Activated naive CD4-positive, alpha-beta T cell treated with anti-CD3 and anti-CD28 coated beads for 36 hours (primary cell): ENCODE measurements at regions not wholly inside any gene's neighbourhood (a gene's known extent, or its start where the extent isn't known, plus 50 kb on each side); places are given as distances from the start of the nearest gene placed in this dataset.

Experiments used
- CTCF ChIA-PET: fragments of 350-600 bp; sonication (Branson Sonifier 250); formaldehyde crosslinking; loops from one replicate; lab custom pipeline; 2021; ENCODE audit warnings: antibody characterized with exemption; lab: Charles Lee
- DNase-seq: peaks from one replicate; pipeline ENCODE4 v3.0.0-alpha.2; 2020
- H3K27ac Mint-ChIP-seq: one replicate; pipeline ENCODE4 v1.8.0; 2021; ENCODE audit warnings: mild to moderate bottlenecking, mixed read lengths
- H3K27me3 Mint-ChIP-seq: one replicate; pipeline ENCODE4 v1.8.0; 2021; ENCODE audit warnings: low read depth, mixed read lengths
- H3K36me3 Mint-ChIP-seq: one replicate; pipeline ENCODE4 v1.8.0; 2021; ENCODE audit warnings: low read depth, mixed read lengths
- H3K4me1 Mint-ChIP-seq: one replicate; pipeline ENCODE4 v1.8.0; 2021; ENCODE audit warnings: low read depth, mixed read lengths
- H3K4me3 Mint-ChIP-seq: one replicate; pipeline ENCODE4 v1.8.0; 2021; ENCODE audit warnings: mild to moderate bottlenecking, moderate library complexity, mixed read lengths
- H3K9me3 Mint-ChIP-seq: one replicate; pipeline ENCODE4 v1.8.0; 2021; ENCODE audit warnings: mixed read lengths
- intact Hi-C: fragments of 100-400 bp; cut with micrococcal nuclease; formaldehyde crosslinking; loops from one replicate; pipeline ENCODE4 v1.15.1; 2023

GRCh38 chr10:42921951-42922350 is 139.4 kb downstream of the BMS1 start:
- Mint-ChIP-seq H3K27me3 (no peaks in the 10 kb centered on the region), H3K4me3 (no peak overlapping the region), H3K4me1 (peaks cover 1% of the 10 kb centered on the region), H3K27ac (no peak overlapping the region), H3K9me3 (peaks cover 18% of the 10 kb centered on the region), H3K36me3 (peaks cover 3% of the 10 kb centered on the region)
- intact Hi-C loops, result no loop called here
- no peak for DNase-seq
- CTCF ChIA-PET, result no interaction called here

DNA sequence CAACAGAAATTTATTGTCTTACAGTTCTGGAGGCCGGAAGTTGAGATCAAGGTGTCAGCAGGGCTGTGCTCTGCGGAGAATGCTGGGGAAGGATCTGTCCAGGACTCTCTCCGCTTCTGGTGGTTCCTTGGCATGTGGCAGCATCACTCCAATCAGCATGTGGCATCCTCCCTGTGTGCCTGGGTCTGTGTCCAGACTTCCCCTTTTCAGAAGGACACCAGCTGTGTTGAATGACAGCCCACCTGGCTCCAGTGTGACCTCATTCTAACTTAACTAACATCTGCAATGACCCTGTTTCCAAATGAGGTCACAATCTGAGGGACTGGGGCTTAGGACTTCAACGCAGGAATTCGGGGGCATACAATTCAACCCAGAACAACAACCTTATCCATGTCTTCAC is 141.9 kb downstream of the BMS1 start:
- Mint-ChIP-seq H3K4me1 (no peaks in the 10 kb centered on the region), H3K36me3 (no peaks in the 10 kb centered on the region), H3K9me3 (peaks cover 7% of the 10 kb centered on the region), H3K4me3 (no peak overlapping the region), H3K27ac (no peak overlapping the region), H3K27me3 (no peaks in the 10 kb centered on the region)
- intact Hi-C loops, result no loop called here
- DNase-seq, result no peak
- CTCF ChIA-PET, result interaction anchor here (0.6 kb wide), 1 partner anchor 8 kb away, joined by 4 read pairs; no protein-coding TSS in a partner anchor

DNA sequence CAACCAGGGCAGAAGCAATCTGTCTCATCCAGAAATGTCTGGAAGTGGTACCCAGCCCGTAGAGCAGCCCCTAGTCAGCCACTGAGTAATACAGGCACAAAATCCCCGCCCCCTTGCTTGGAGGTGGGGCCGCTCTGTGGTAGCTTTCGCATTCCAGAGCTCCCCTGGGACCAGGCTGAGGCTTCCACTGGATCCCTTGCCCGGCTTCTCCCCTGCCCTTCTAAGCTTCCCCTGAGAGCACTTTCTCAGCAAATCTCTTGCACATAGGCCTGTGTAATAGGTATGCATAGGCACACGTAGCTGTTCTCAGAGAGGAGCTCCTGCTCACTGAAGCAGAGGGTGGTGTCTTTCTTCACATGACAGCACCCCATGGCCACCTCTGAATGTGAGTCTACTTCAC is 144.2 kb downstream of the BMS1 start:
- intact Hi-C loops, result no loop called here
- CTCF ChIA-PET, result no interaction called here
- peaks cover 3% of the 10 kb centered on the region for H3K27me3 Mint-ChIP-seq
- H3K4me1 Mint-ChIP-seq, result no peaks in the 10 kb centered on the region
- no peak for DNase-seq
- H3K27ac Mint-ChIP-seq, result no peak overlapping the region
- no peak overlapping the region for H3K4me3 Mint-ChIP-seq
- no peaks in the 10 kb centered on the region for H3K36me3 Mint-ChIP-seq
- peaks cover 5% of the 10 kb centered on the region for H3K9me3 Mint-ChIP-seq

DNA sequence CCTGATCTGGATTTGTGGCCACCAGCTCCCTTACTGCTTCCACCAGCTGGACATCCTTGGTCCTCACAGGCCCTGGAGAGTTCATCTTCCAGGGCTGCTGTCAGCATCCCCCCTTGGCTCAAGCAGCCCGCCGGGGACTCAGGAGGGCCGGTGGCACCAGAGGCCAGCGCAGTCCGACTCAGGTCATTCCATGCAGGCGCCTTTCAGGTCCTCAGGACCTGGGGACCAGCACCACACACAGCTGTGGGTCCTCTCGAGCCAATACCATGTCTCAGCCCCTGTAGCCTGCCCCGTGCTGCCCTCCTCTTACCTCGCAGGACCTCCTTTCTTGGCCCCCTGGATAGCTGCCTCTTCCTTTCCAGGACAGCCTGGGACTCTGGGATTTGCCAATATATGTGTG is 145.5 kb downstream of the BMS1 start:
- intact Hi-C loops, result no loop called here
- Mint-ChIP-seq H3K9me3 (peaks cover under 1% of the 10 kb centered on the region), H3K27ac (no peak overlapping the region), H3K4me3 (no peak overlapping the region), H3K27me3 (peaks cover 4% of the 10 kb centered on the region), H3K36me3 (no peaks in the 10 kb centered on the region), H3K4me1 (peaks cover 4% of the 10 kb centered on the region)
- DNase-seq, result no peak
- CTCF ChIA-PET, result no interaction called here

- no peaks in the 10 kb centered on the region for H3K9me3 Mint-ChIP-seq
- H3K36me3 Mint-ChIP-seq, result no peaks in the 10 kb centered on the region
- CTCF ChIA-PET, result no interaction called here
- intact Hi-C loops, result no loop called here
- no peak overlapping the region for H3K27ac Mint-ChIP-seq
- no peak for DNase-seq
- H3K4me1 Mint-ChIP-seq, result peaks cover 10% of the 10 kb centered on the region
- H3K4me3 Mint-ChIP-seq, result no peak overlapping the region
- H3K27me3 Mint-ChIP-seq, result peaks cover 4% of the 10 kb centered on the region
These were observed 146.6 kb downstream of the BMS1 start for GRCh38 chr10:42929236-42929635.

- H3K4me1 Mint-ChIP-seq, result peaks cover 13% of the 10 kb centered on the region
- intact Hi-C loops, result loop anchor here (5.0 to 10.0 kb wide), 3 partner anchors 128 to 293 kb away; partner anchors contain the start of gene ZNF33B
- no peak overlapping the region for H3K4me3 Mint-ChIP-seq
- H3K27ac Mint-ChIP-seq, result no peak overlapping the region
- no peak for DNase-seq
- no peaks in the 10 kb centered on the region for H3K36me3 Mint-ChIP-seq
- no peaks in the 10 kb centered on the region for H3K9me3 Mint-ChIP-seq
- H3K27me3 Mint-ChIP-seq, result peaks cover 4% of the 10 kb centered on the region
- CTCF ChIA-PET, result no interaction called here
These were observed 146.9 kb upstream of the RET start for GRCh38 chr10:42929993-42930392.

GRCh38 chr10:42930516-42931192 is 146.2 kb upstream of the RET start:
- H3K27ac Mint-ChIP-seq, result no peak overlapping the region
- intact Hi-C loops, result loop anchor here (5.0 to 10.0 kb wide), 3 partner anchors 128 to 293 kb away; partner anchors contain the start of gene ZNF33B
- H3K4me3 Mint-ChIP-seq, result no peak overlapping the region
- DNase-seq, result no peak
- peaks cover 13% of the 10 kb centered on the region for H3K4me1 Mint-ChIP-seq
- H3K27me3 Mint-ChIP-seq, result peaks cover 4% of the 10 kb centered on the region
- H3K36me3 Mint-ChIP-seq, result no peaks in the 10 kb centered on the region
- CTCF ChIA-PET, result no interaction called here
- no peaks in the 10 kb centered on the region for H3K9me3 Mint-ChIP-seq

- DNase-seq, result no peak
- Mint-ChIP-seq H3K27ac (no peak overlapping the region), H3K4me1 (peaks cover 13% of the 10 kb centered on the region), H3K27me3 (peaks cover 4% of the 10 kb centered on the region), H3K4me3 (no peak overlapping the region), H3K36me3 (no peaks in the 10 kb centered on the region), H3K9me3 (no peaks in the 10 kb centered on the region)
- intact Hi-C loops, result loop anchor here (5.0 to 10.0 kb wide), 3 partner anchors 130 to 295 kb away; partner anchors contain the start of gene ZNF33B
- CTCF ChIA-PET, result no interaction called here
These were observed 144.8 kb upstream of the RET start for GRCh38 chr10:42932116-42932515.

- CTCF ChIA-PET, result no interaction called here
- Mint-ChIP-seq H3K9me3 (no peaks in the 10 kb centered on the region), H3K27me3 (peaks cover 4% of the 10 kb centered on the region), H3K4me3 (peak overlapping the region; percentile 71), H3K27ac (no peak overlapping the region), H3K36me3 (no peaks in the 10 kb centered on the region), H3K4me1 (peaks cover 13% of the 10 kb centered on the region)
- intact Hi-C loops, result loop anchor here (5.0 to 10.0 kb wide), 3 partner anchors 131 to 296 kb away; partner anchors contain the start of gene ZNF33B
- DNase-seq, result peak; percentile 76
These were observed 144.0 kb upstream of the RET start for GRCh38 chr10:42932735-42933447.

DNA sequence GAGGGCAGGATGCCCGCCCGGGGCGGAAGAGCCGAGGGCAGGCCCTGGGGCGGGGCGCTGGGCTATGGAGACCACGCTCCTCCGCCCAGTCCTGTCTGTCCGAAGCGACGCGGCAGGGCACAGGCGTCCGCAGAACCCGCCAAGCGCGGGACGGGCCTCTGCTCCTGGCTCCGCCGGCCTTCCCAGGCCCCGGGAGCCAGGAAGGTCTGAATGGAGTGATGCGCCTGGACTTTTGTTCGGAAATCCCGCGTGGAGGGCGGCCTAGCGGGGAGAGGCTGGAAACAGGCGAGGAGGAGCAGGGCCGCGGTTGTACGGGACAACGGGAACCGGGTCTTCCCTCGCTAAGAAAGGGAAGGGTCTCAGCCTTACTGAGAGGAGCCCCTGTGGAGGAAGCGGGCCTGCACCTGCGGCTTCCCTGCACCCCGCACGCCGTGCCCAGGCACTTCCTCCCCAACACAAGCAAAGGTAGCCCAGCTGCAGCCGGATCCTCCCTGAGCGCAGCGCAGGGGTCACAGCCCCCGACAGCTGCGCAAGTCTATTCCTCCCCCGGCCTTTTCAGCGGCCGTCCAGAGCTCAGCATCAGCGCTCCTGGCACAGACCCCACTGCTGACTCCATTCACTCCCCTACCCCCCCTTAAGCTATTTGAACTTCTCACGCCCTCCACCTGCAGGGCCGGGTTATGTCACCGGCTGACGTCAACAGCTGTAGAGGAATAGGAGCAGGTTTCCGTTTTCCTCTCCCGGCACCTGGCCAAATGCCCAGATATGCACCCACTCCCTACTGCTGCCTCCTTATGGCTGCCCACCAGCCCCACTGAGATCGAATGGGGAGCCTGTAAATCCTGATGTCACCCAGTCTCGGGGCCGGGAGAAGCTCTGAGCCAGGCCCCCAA is 143.2 kb upstream of the RET start:
- H3K36me3 Mint-ChIP-seq, result no peaks in the 10 kb centered on the region
- peaks cover 4% of the 10 kb centered on the region for H3K27me3 Mint-ChIP-seq
- DNase-seq, result peak; percentile 56
- H3K4me3 Mint-ChIP-seq, result peak overlapping the region; percentile 71
- intact Hi-C loops, result loop anchor here (5.0 to 10.0 kb wide), 3 partner anchors 131 to 296 kb away; partner anchors contain the start of gene ZNF33B
- H3K27ac Mint-ChIP-seq, result no peak overlapping the region
- H3K4me1 Mint-ChIP-seq, result peaks cover 13% of the 10 kb centered on the region
- H3K9me3 Mint-ChIP-seq, result no peaks in the 10 kb centered on the region
- CTCF ChIA-PET, result no interaction called here

GRCh38 chr10:42934351-42934811 is 142.5 kb upstream of the RET start:
- Mint-ChIP-seq H3K4me3 (peak overlapping the region; percentile 9), H3K36me3 (no peaks in the 10 kb centered on the region), H3K27me3 (peaks cover 4% of the 10 kb centered on the region), H3K4me1 (peaks cover 13% of the 10 kb centered on the region), H3K27ac (peak overlapping the region; percentile 30), H3K9me3 (no peaks in the 10 kb centered on the region)
- CTCF ChIA-PET, result no interaction called here
- DNase-seq, result no peak
- intact Hi-C loops, result loop anchor here (5.0 to 10.0 kb wide), 3 partner anchors 132 to 297 kb away; partner anchors contain the start of gene ZNF33B

DNA sequence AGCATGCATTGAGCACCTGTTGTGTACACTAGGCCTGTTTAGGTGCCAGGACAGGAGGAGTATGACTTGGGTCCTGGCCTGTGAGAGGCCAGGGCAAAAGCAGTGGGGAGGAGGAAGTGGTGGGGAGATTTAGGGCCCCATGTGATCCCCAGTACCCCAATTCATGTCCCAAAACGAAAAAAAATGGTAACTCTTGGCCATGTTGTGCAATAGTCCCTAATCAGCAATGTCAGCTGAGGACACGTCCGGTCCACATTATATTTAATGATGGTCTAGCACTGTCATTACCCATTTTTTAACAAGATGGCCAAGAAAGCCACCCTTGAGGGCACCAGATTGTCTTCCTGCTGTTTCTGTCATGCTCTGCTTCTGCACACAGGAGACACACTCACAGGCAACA is 142.0 kb upstream of the RET start:
- Mint-ChIP-seq H3K9me3 (no peaks in the 10 kb centered on the region), H3K27ac (no peak overlapping the region), H3K27me3 (peaks cover 4% of the 10 kb centered on the region), H3K36me3 (no peaks in the 10 kb centered on the region), H3K4me1 (peaks cover 13% of the 10 kb centered on the region), H3K4me3 (no peak overlapping the region)
- intact Hi-C loops, result loop anchor here (5.0 to 10.0 kb wide), 3 partner anchors 133 to 298 kb away; partner anchors contain the start of gene ZNF33B
- CTCF ChIA-PET, result no interaction called here
- DNase-seq, result no peak
